Ovary (tissue), 7 donors: ENCODE measurements at regions not wholly inside any gene's neighbourhood (a gene's known extent, or its start where the extent isn't known, plus 50 kb on each side); places are given as distances from the start of the nearest gene placed in this dataset.

Experiments used
- DNase-seq, 5 donors: peaks; one replicate each; pipeline ENCODE4 v3.0.0-alpha.2; 2019 to 2020
- H3K27ac ChIP-seq, 2 donors: fragments of 200-600 bp; one replicate each; pipeline versions ENCODE4 v1.5.1 to v1.8.0; 2019 to 2022
- H3K27me3 ChIP-seq: fragments of 200-600 bp; one replicate; pipeline ENCODE4 v1.8.0; 2022
- H3K36me3 ChIP-seq: fragments of 200-600 bp; sonication (generic); one replicate; pipeline ENCODE4 v1.5.1; 2019
- H3K4me1 ChIP-seq: one replicate; pipeline ENCODE4 v1.8.1; 2013; ENCODE audit warnings: mild to moderate bottlenecking, moderate library complexity; ENCODE audit not compliant: insufficient read depth
- H3K4me3 ChIP-seq: fragments of 200-600 bp; sonication (generic); one replicate; pipeline ENCODE4 v1.5.1; 2017
- H3K9me3 ChIP-seq, 2 donors: fragments of 200-600 bp in 1 of 2; sonication (generic) in 1 of 2; one replicate each; pipeline versions ENCODE4 v1.5.1 to v1.8.1; 2013 to 2019; ENCODE audit warnings: mild to moderate bottlenecking in 1 of 2, moderate library complexity in 1 of 2
- EP300 ChIP-seq: sonication (generic); formaldehyde crosslinking; IDR thresholded peaks from one replicate; pipeline ENCODE4 v1.6.1; 2017; ENCODE audit warnings: antibody characterized with exemption
- POLR2A ChIP-seq: fragments of 450-650 bp; IDR thresholded peaks from one replicate; pipeline ENCODE4 v1.6.1; 2017; ENCODE audit warnings: antibody characterized with exemption, mild to moderate bottlenecking, moderate library complexity
- WGBS, 3 donors: extraction: QIAGEN DNeasy Blood & Tissue Kit in 1 of 3; methylation state at CpG; one replicate each; pipeline versions ENCODE4 v1.1.5 to v1.1.7; 2013 to 2017; 5-methylcytosine and 5-hydroxymethylcytosine counted together
- intact Hi-C, 4 donors: fragments of 100-400 bp; cut with DNase I; formaldehyde crosslinking; loops; one replicate each; pipeline versions ENCODE4 v1.11.0 to v1.15.1; 2022 to 2023
- TF ChIP-seq, protein P1 (sequence below), 3 donors: fragments of 450-650 bp in 2 of 3; fragments of 200-600 bp in 1 of 3; IDR thresholded peaks; one replicate each; pipeline versions ENCODE4 v1.5.1 to v1.8.0; 2016 to 2022; ENCODE audit warnings: antibody characterized with exemption in 3 of 3, mild to moderate bottlenecking in 1 of 3
- donor health status: DM: no; HTN: no; CAD: no; lungs with moderate emphysema.
- donor health status: DM: no; HTN: no; CAD: no.
- donor health status: Bipolar disorder and iron deficiency.
- donor health status: DM: no; HTN: no; CAD: no.
- donor health status: DM: yes; HTN: yes; CAD: no.

DNA sequence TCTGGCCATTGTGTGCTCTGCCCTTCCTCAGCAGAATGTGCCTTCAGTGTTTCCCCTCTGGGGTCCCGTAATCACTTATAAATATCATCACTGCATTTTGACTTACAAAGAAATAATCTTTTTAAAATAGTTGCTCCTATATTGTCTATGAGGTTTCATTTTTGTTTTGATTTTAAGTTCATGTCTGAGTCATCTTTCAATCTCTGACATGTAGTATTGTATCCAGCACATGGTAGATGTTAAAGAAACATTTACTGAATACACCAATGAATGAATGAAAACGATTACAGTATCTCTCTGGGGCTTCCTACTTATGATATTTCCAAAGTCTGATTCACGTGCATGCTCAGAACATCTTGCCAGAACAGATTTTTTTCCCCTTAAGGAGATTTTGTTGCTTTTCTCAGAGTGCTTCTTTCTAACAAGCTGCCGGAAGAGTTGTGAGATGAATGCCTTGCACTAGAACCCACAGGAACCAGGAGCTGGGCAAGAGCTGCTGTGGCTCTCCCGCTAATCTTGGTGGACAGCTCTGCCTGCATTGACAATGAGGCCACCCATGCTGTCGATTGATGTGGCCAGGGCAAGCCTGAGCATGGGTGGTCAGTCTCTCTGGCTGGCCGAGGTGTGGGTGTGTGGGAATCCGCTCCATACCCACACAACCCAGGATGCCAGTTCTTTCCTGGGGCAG lies 199.4 kb downstream of the CYRIA start:
- H3K27ac ChIP-seq: no peak overlapping the region
- no peaks in the 10 kb centered on the region for H3K36me3 ChIP-seq

GRCh38 chr2:16464641-16465040 lies 201.0 kb downstream of the CYRIA start:
- no peaks in the 10 kb centered on the region for H3K36me3 ChIP-seq
- no peaks in the 10 kb centered on the region for H3K9me3 ChIP-seq
- no peak overlapping the region for H3K27ac ChIP-seq
- H3K4me3 ChIP-seq: no peak overlapping the region
- TF ChIP-seq, protein P1, sequence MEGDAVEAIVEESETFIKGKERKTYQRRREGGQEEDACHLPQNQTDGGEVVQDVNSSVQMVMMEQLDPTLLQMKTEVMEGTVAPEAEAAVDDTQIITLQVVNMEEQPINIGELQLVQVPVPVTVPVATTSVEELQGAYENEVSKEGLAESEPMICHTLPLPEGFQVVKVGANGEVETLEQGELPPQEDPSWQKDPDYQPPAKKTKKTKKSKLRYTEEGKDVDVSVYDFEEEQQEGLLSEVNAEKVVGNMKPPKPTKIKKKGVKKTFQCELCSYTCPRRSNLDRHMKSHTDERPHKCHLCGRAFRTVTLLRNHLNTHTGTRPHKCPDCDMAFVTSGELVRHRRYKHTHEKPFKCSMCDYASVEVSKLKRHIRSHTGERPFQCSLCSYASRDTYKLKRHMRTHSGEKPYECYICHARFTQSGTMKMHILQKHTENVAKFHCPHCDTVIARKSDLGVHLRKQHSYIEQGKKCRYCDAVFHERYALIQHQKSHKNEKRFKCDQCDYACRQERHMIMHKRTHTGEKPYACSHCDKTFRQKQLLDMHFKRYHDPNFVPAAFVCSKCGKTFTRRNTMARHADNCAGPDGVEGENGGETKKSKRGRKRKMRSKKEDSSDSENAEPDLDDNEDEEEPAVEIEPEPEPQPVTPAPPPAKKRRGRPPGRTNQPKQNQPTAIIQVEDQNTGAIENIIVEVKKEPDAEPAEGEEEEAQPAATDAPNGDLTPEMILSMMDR (IDR thresholded peaks at IDR 0.05): no peak
- TF ChIP-seq POLR2A (no peak), EP300 (no peak)
- no peaks in the 10 kb centered on the region for H3K27me3 ChIP-seq
- 48 to 78% (median 53%) methylated on average over 3 of the region's 3 CpGs for WGBS, 3 donors
- H3K4me1 ChIP-seq: no peaks in the 10 kb centered on the region
- no peak for DNase-seq
- intact Hi-C loops: loop anchor here in 1 of 4 donors (5.0 kb wide), 1 partner anchor 1568 kb away; no protein-coding TSS in a partner anchor

More for the DNA sequence above, 199.4 kb downstream of the CYRIA start:
- 62 to 70% (median 67%) methylated on average over 8 of the region's 8 CpGs for WGBS, 3 donors
- DNase-seq: no peak
- no peaks in the 10 kb centered on the region for H3K27me3 ChIP-seq
- no peaks in the 10 kb centered on the region for H3K9me3 ChIP-seq
- no peak for TF ChIP-seq EP300
- intact Hi-C loops: loop anchor here in 1 of 4 donors (5.0 kb wide), 1 partner anchor 1566 kb away; no protein-coding TSS in a partner anchor
- no peaks in the 10 kb centered on the region for H3K4me1 ChIP-seq
- H3K4me3 ChIP-seq: no peak overlapping the region

DNA sequence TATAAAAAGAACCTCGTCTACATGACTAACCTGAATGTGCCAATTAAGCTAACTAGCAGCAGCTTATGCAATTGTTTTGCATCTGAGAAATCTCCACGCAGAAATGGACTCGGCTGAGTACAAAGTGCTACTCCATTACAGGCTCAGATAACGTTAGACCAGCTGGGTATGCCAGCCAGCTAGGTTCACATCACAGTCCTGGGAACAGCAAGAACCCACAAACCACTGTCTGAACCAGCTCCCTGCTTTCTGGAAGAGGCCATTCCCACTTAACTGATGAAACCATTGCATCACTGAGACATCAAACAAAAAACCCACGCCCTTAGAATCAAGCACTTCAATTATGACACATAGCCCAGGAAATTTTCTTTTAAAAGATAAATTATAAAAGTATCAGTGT lies 202.7 kb downstream of the CYRIA start:
- Histone ChIP-seq H3K4me1 (no peaks in the 10 kb centered on the region), H3K4me3 (no peak overlapping the region), H3K27me3 (no peaks in the 10 kb centered on the region), H3K27ac (no peak overlapping the region), H3K36me3 (no peaks in the 10 kb centered on the region), H3K9me3 (no peaks in the 10 kb centered on the region)
- DNase-seq: no peak
- TF ChIP-seq EP300 (no peak), POLR2A (no peak)
- TF ChIP-seq, protein P1 (IDR thresholded peaks at IDR 0.05): no peak
- WGBS, 3 donors: 60 to 76% (median 67%) methylated on average over 5 of the region's 5 CpGs
- intact Hi-C loops: no loop called here

- intact Hi-C loops: no loop called here
- WGBS, 3 donors: 82 to 88% (median 88%) methylated on average over 4 of the region's 4 CpGs
Measured at GRCh38 chr2:16461672-16462071, 204.0 kb downstream of the CYRIA start.

GRCh38 chr2:16459606-16460005 lies 206.0 kb downstream of the CYRIA start:
- Histone ChIP-seq H3K27ac (no peak overlapping the region), H3K4me1 (no peaks in the 10 kb centered on the region), H3K9me3 (no peaks in the 10 kb centered on the region), H3K27me3 (no peaks in the 10 kb centered on the region), H3K36me3 (no peaks in the 10 kb centered on the region), H3K4me3 (no peak overlapping the region)
- no peak for DNase-seq
- intact Hi-C loops: no loop called here
- no peak for TF ChIP-seq EP300
- TF ChIP-seq POLR2A: no peak
- TF ChIP-seq, protein P1 (IDR thresholded peaks at IDR 0.05): no peak

More at GRCh38 chr2:16461672-16462071, 204.0 kb downstream of the CYRIA start:
- TF ChIP-seq, protein P1 (IDR thresholded peaks at IDR 0.05): no peak
- TF ChIP-seq POLR2A (no peak), EP300 (no peak)
- Histone ChIP-seq H3K27me3 (no peaks in the 10 kb centered on the region), H3K9me3 (no peaks in the 10 kb centered on the region), H3K36me3 (no peaks in the 10 kb centered on the region), H3K4me3 (no peak overlapping the region), H3K27ac (no peak overlapping the region), H3K4me1 (no peaks in the 10 kb centered on the region)
- DNase-seq: no peak
